Stimulated activated CD8-positive, alpha-beta memory T cell treated with anti-CD3 and anti-CD28 coated beads, Interleukin-4, amount 100 ng/mL, for 1 hour (primary cell): ENCODE measurements at regions not wholly inside any gene's neighbourhood (a gene's known extent, or its start where the extent isn't known, plus 50 kb on each side); places are given as distances from the start of the nearest gene placed in this dataset.

Experiments
- DNase-seq, 2 donors: peaks; one replicate each; pipeline ENCODE4 v3.0.0-alpha.2; 2020; ENCODE audit warnings: low read depth in 2 of 2, low spot score in 1 of 2

GRCh38 chr1:221644145-221644448 lies 97.8 kb downstream of the DUSP10 start:
- DNase-seq, result no peak

DNA sequence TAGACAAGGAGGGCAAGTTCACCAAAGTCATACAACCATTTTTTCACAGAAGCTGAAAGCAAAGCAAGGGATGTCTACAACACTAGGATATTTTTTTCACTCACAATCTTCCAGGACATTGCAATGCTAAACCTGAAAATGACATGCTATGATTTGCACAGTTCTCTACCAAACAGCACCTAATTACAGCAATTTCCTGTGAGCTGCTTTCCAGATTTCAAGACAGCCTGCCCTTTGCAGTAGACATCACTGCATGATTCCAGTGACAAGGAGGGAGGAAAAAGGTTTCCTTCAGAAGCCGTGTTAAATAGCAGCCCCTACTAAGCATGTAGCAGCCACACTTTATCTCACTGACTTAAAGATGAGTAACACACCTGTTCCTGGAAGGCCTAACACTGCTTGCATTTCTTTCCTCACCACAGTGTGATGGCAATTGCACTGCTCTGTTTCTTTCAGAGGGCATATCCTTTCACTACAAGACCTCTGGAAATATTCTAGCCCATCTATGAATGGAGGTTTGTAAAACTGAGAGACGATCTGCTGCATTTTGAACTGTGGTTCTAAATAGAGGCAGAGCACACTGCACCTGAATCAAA lies 97.1 kb downstream of the DUSP10 start:
- no peak for DNase-seq

DNA sequence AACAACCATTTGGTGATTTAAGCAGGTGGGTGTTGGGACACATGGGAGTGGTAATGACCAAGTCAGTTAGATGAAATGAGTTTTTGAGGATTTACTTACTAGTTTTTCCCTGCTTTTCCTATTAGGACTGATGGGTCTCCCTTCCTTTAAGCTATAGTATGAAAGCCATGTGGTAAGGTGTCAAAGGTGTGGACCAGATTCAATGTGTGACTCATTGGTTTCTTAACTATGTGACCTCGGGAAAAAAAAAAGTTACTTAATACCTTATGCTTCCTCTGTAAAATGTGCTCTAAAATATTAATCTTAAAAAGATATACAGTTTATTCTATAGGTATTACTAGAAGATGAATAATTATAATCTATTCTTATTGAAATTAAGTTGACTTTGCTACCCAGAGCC lies 93.7 kb downstream of the DUSP10 start:
- no peak for DNase-seq
